Stimulated activated CD8-positive, alpha-beta memory T cell treated with anti-CD3 and anti-CD28 coated beads, Interleukin-15, amount 100 ng/mL, for 24 hours (primary cell): ENCODE measurements at regions not wholly inside any gene's neighbourhood (a gene's known extent, or its start where the extent isn't known, plus 50 kb on each side); places are given as distances from the start of the nearest gene placed in this dataset.

ENCODE experiments used
- DNase-seq: peaks from one replicate; pipeline ENCODE4 v3.0.0-alpha.2; 2020; ENCODE audit warnings: low read depth

- no peak for DNase-seq
Observed at GRCh38 chr11:35077709-35078469, 61.1 kb upstream of the CD44 start.

GRCh38 chr11:35078470-35078735 is 60.6 kb upstream of the CD44 start:
- no peak for DNase-seq

GRCh38 chr11:35079611-35080010 is 59.4 kb upstream of the CD44 start:
- no peak for DNase-seq

GRCh38 chr11:35082321-35083180 is 56.4 kb upstream of the CD44 start:
- peak; percentile 40 for DNase-seq

GRCh38 chr11:35083181-35083430 is 55.9 kb upstream of the CD44 start:
- no peak for DNase-seq

- no peak for DNase-seq
Observed at GRCh38 chr11:35083431-35084238, 55.3 kb upstream of the CD44 start.

- no peak for DNase-seq
Observed at GRCh38 chr11:35084817-35085440, 54.0 kb upstream of the CD44 start.

GRCh38 chr11:35085531-35086165 is 53.3 kb upstream of the CD44 start:
- DNase-seq = no peak

- DNase-seq = no peak
Observed at GRCh38 chr11:35087648-35088047, 51.3 kb upstream of the CD44 start.

- DNase-seq = no peak
Observed at GRCh38 chr11:35088226-35088625, 50.7 kb upstream of the CD44 start.

GRCh38 chr11:35088676-35089075 is 50.3 kb upstream of the CD44 start:
- no peak for DNase-seq
